ENCODE measurements at regions not wholly inside any gene's neighbourhood (a gene's known extent, or its start where the extent isn't known, plus 50 kb on each side); places are given as distances from the start of the nearest gene placed in this dataset.

DNA sequence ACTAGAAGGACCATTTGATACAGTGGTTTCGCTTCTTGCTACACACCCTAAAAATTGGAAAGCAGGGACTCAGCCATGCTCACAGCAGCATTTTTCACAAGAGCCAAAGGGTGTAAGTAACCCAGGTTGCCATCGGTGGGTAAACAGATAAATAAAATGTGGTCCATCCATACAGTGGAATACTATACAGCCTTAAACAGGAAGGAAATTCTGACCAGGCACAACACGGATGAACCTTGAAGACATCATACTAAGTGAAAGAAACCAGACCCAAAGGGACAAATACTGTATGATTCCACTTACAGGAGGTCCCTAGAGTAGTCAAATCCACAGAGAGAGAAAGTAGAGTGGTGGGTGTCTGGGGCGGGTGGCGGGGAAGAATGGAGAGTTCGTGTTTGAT is 220.9 kb downstream of the PHETA1 start:
- no peaks in the 10 kb centered on the region for H3K36me3 ChIP-seq
- WGBS, 2 donors (ENCODE audit: low coverage in 1 of 2) = 89 to 91% methylated on average over 5 to 6 of the region's 6 CpGs
- no peak for DNase-seq
- H3K9me3 ChIP-seq = no peaks in the 10 kb centered on the region
- peaks cover 0 to 11% (median 2%) of the 10 kb centered on the region in 4 donors for H3K4me1 ChIP-seq
- TF ChIP-seq, protein P1, sequence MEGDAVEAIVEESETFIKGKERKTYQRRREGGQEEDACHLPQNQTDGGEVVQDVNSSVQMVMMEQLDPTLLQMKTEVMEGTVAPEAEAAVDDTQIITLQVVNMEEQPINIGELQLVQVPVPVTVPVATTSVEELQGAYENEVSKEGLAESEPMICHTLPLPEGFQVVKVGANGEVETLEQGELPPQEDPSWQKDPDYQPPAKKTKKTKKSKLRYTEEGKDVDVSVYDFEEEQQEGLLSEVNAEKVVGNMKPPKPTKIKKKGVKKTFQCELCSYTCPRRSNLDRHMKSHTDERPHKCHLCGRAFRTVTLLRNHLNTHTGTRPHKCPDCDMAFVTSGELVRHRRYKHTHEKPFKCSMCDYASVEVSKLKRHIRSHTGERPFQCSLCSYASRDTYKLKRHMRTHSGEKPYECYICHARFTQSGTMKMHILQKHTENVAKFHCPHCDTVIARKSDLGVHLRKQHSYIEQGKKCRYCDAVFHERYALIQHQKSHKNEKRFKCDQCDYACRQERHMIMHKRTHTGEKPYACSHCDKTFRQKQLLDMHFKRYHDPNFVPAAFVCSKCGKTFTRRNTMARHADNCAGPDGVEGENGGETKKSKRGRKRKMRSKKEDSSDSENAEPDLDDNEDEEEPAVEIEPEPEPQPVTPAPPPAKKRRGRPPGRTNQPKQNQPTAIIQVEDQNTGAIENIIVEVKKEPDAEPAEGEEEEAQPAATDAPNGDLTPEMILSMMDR (IDR thresholded peaks at IDR 0.05) = no peak
- no peak overlapping the region for H3K4me3 ChIP-seq
- intact Hi-C loops (cut with DNase I; ENCODE audit: low total_unique reads) = no loop called here
- in situ Hi-C loops (cut with MboI; ENCODE audit: low pct_ligation_motif_present in 1 of 4, low pct_unique_long_range_greater_than_20kb in 1 of 4, low sequenced_read_pairs in 3 of 4) = no loop called here
- no peak overlapping the region for H3K27ac ChIP-seq
- H3K27me3 ChIP-seq = no peaks in the 10 kb centered on the region

DNA sequence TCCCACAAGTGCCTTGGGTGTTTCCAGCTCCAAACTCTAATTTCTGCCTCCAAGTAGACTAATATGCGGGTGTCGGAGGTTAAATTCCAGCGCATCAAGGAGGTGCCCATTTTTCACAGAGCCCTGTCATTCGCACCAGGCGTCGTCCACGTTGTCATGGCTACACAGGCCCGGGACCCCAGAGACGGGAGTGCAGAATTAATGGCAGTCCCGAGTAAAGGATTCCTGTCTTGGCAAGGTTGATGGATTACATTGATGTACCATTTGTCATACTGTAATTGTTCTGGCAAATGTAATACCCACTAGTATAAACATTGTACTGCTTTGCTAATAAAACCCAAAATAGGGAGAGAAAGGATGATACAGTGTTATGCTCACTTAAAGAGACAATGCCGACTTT is 222.9 kb upstream of the MYL2 start:
- in situ Hi-C loops (cut with MboI; ENCODE audit: low pct_ligation_motif_present in 1 of 4, low pct_unique_long_range_greater_than_20kb in 1 of 4, low sequenced_read_pairs in 3 of 4) = no loop called here
- 27 to 33% methylated on average over 1 to 11 of the region's 11 CpGs for WGBS, 2 donors (ENCODE audit: low coverage in 1 of 2)
- H3K27ac ChIP-seq = peak overlapping the region in 1 of 4 donors; percentile 2
- TF ChIP-seq POLR2AphosphoS5 (IDR thresholded peaks at IDR 0.05) = peak in 1 of 3 donors; percentile 46
- no peak for TF ChIP-seq POLR2A (IDR thresholded peaks at IDR 0.05)
- intact Hi-C loops (cut with DNase I; ENCODE audit: low total_unique reads) = no loop called here
- no peaks in the 10 kb centered on the region for H3K9me3 ChIP-seq
- no peak overlapping the region for H3K4me3 ChIP-seq
- no peaks in the 10 kb centered on the region for H3K27me3 ChIP-seq
- no peak for DNase-seq
- H3K4me1 ChIP-seq = peaks cover 0 to 5% (median 2%) of the 10 kb centered on the region in 4 donors
- H3K36me3 ChIP-seq = no peaks in the 10 kb centered on the region

DNA sequence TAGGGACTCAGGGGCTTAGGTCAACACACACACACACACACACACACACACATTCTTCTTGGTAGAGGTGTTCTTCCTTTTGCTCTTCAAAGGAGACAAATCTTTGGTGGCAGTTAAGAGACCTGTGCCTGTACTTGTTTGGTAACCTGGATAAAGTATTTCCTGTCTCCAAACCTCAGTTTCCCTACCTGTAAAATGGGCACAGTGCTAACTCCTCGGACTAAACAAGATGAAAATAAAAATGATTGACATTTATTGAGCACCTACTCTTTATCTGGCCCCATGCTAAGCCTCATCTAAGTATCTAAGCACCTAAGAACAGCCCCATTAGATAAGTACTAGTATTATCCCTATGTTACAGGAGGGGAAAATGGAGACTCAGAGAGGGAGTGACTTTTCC is 220.8 kb upstream of the MYL2 start:
- WGBS, 2 donors (ENCODE audit: low coverage in 1 of 2) = 57% methylated on average over 1 of the region's 1 CpG; no CpG with 5 or more reads in 1 of the 2 donors
- Histone ChIP-seq H3K36me3 (no peaks in the 10 kb centered on the region), H3K4me3 (no peak overlapping the region), H3K9me3 (no peaks in the 10 kb centered on the region), H3K27ac (no peak overlapping the region), H3K27me3 (no peaks in the 10 kb centered on the region), H3K4me1 (peaks cover 0 to 5% (median 2%) of the 10 kb centered on the region in 4 donors)
- TF ChIP-seq POLR2AphosphoS5 (IDR thresholded peaks at IDR 0.05) = no peak
- no peak for TF ChIP-seq POLR2A (IDR thresholded peaks at IDR 0.05)
- TF ChIP-seq, protein P1 (IDR thresholded peaks at IDR 0.05) = no peak
- TF ChIP-seq EP300 (IDR thresholded peaks at IDR 0.05; ENCODE audit: low read depth) = no peak
- intact Hi-C loops (cut with DNase I; ENCODE audit: low total_unique reads) = no loop called here
- in situ Hi-C loops (cut with MboI; ENCODE audit: low pct_ligation_motif_present in 1 of 4, low pct_unique_long_range_greater_than_20kb in 1 of 4, low sequenced_read_pairs in 3 of 4) = no loop called here
- DNase-seq = no peak

DNA sequence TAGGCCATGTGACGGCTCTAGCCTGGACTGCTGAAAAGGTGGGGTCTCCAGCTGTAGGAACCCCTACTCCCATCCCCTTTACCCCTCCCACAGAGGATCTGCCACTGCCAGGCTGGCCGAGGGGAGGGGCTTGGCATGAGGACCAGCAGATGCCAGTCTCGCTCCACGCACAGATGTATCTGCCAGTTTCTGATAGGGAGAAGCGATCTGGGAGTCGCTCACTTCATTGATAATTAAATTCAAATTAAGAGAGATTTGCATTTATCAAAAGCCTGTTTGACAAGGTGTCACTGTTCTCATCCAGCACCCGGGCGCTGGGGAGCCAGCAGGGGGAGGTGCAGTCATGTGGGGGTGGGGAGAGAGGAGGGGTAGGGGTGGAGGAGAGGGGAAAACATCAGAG is 217.6 kb upstream of the MYL2 start:
- Histone ChIP-seq H3K9me3 (no peaks in the 10 kb centered on the region), H3K36me3 (no peaks in the 10 kb centered on the region), H3K4me1 (peaks cover 0 to 1% (median 0%) of the 10 kb centered on the region in 4 donors), H3K27ac (no peak overlapping the region), H3K27me3 (no peaks in the 10 kb centered on the region), H3K4me3 (no peak overlapping the region)
- intact Hi-C loops (cut with DNase I; ENCODE audit: low total_unique reads) (no loop called here), in situ Hi-C loops (cut with MboI; ENCODE audit: low pct_ligation_motif_present in 1 of 4, low pct_unique_long_range_greater_than_20kb in 1 of 4, low sequenced_read_pairs in 3 of 4) (no loop called here)
- 59 to 65% methylated on average over 7 to 8 of the region's 8 CpGs for WGBS, 2 donors (ENCODE audit: low coverage in 1 of 2)
- TF ChIP-seq POLR2A (IDR thresholded peaks at IDR 0.05) (no peak), POLR2AphosphoS5 (IDR thresholded peaks at IDR 0.05) (no peak)
- no peak for DNase-seq

DNA sequence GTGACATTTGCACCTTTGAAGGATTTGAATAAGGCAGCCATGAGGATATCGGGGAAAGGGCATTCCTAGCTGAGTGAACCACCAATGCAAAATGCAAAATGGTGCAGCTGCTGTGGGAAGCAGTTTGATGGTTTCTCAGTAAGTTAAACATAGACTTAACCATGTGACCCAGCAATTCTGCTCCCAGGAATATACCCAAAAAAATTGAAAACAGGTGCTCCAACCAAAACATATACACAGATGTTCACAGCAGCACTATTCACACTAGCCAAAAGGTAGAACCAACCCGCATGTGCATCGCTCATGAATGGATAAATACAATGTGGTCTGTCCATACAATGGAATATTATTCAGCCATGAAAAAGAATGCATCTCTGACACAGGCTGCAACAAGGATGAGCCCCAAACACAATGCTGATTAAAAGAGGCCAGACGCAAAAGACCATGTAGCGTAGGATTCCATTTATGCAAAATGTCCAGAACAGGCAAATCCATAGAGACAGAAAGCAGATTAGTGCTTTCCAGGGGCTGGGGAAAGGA is 215.0 kb upstream of the MYL2 start:
- WGBS, 2 donors (ENCODE audit: low coverage in 1 of 2) = 93 to 97% methylated on average over 5 of the region's 5 CpGs

More for the DNA sequence above, 215.0 kb upstream of the MYL2 start:
- Histone ChIP-seq H3K4me1 (no peaks in the 10 kb centered on the region), H3K4me3 (no peak overlapping the region), H3K27me3 (no peaks in the 10 kb centered on the region), H3K27ac (no peak overlapping the region), H3K9me3 (no peaks in the 10 kb centered on the region), H3K36me3 (no peaks in the 10 kb centered on the region)
- no peak for DNase-seq
- TF ChIP-seq POLR2AphosphoS5 (IDR thresholded peaks at IDR 0.05) (no peak), EP300 (IDR thresholded peaks at IDR 0.05; ENCODE audit: low read depth) (no peak), POLR2A (IDR thresholded peaks at IDR 0.05) (no peak)
- TF ChIP-seq, protein P1 (IDR thresholded peaks at IDR 0.05) = no peak
- in situ Hi-C loops (cut with MboI; ENCODE audit: low pct_ligation_motif_present in 1 of 4, low pct_unique_long_range_greater_than_20kb in 1 of 4, low sequenced_read_pairs in 3 of 4) (no loop called here), intact Hi-C loops (cut with DNase I; ENCODE audit: low total_unique reads) (no loop called here)

Data from transverse colon (tissue), 4 donors.